Endodermal cell (in vitro differentiated cells): ENCODE measurements at regions not wholly inside any gene's neighbourhood (a gene's known extent, or its start where the extent isn't known, plus 50 kb on each side); places are given as distances from the start of the nearest gene placed in this dataset.

Source experiments
- DNase-seq: peaks from one replicate; pipeline ENCODE4 v3.0.0-alpha.2; 2017
- H3K27ac ChIP-seq: 2 replicates; pipeline ENCODE4 v1.5.1; 2013; ENCODE audit warnings: mild to moderate bottlenecking, low read depth, low read length, moderate library complexity
- H3K27me3 ChIP-seq: 2 replicates; pipeline ENCODE4 v1.6.1; 2013; ENCODE audit warnings: mild to moderate bottlenecking, low read length, moderate library complexity; ENCODE audit not compliant: insufficient read depth, control insufficient read depth, poor library complexity, severe bottlenecking
- H3K36me3 ChIP-seq: 2 replicates; pipeline ENCODE4 v1.7.0; 2013; ENCODE audit warnings: mild to moderate bottlenecking, low read length, moderate library complexity; ENCODE audit not compliant: control insufficient read depth, insufficient read depth
- H3K4me1 ChIP-seq: one replicate; pipeline ENCODE4 v1.7.0; 2013; ENCODE audit warnings: low read length; ENCODE audit not compliant: control insufficient read depth, insufficient read depth
- H3K4me3 ChIP-seq: 2 replicates; pipeline ENCODE4 v1.5.1; 2013; ENCODE audit warnings: mild to moderate bottlenecking, low read length, moderate library complexity
- H3K9ac ChIP-seq: 2 replicates; pipeline ENCODE4 v1.6.1; 2013; ENCODE audit warnings: mild to moderate bottlenecking, low read length, moderate library complexity; ENCODE audit not compliant: poor library complexity, severe bottlenecking; ENCODE audit errors: extremely low read depth
- H3K9me3 ChIP-seq: 2 replicates; pipeline ENCODE4 v1.6.1; 2013; ENCODE audit warnings: mild to moderate bottlenecking, low read length, moderate library complexity; ENCODE audit not compliant: control insufficient read depth
- H3K27ac Mint-ChIP-seq: 2 replicates; pipeline ENCODE4 v1.8.0; 2020; ENCODE audit warnings: mixed read lengths
- H3K27me3 Mint-ChIP-seq: 2 replicates; pipeline ENCODE4 v1.8.0; 2021; ENCODE audit warnings: mild to moderate bottlenecking, mixed read lengths; ENCODE audit not compliant: insufficient read depth
- H3K36me3 Mint-ChIP-seq: 2 replicates; pipeline ENCODE4 v1.8.0; 2020; ENCODE audit warnings: low read depth, mixed read lengths
- H3K4me1 Mint-ChIP-seq: 2 replicates; pipeline ENCODE4 v1.8.0; 2020; ENCODE audit warnings: mixed read lengths
- H3K4me3 Mint-ChIP-seq: 2 replicates; pipeline ENCODE4 v1.8.0; 2020; ENCODE audit warnings: mild to moderate bottlenecking, moderate library complexity, mixed read lengths
- H3K9me3 Mint-ChIP-seq: 2 replicates; pipeline ENCODE4 v1.8.0; 2020; ENCODE audit warnings: mild to moderate bottlenecking, mixed read lengths
- CTCF ChIP-seq: fragments of 200-600 bp; sonication (generic); conservative IDR thresholded peaks from 2 replicates; pipeline ENCODE4 v1.5.0; 2021; ENCODE audit warnings: antibody characterized with exemption, mild to moderate bottlenecking
- WGBS, 2 experiments: methylation state at CpG; one replicate each; pipeline versions ENCODE4 v1.1.5 to v1.1.7; 2013; ENCODE audit warnings: missing lambda C conversion rate in 2 of 2, mixed read lengths in 1 of 2; ENCODE audit not compliant: insufficient coverage in 1 of 2, insufficient read length in 1 of 2; 5-methylcytosine and 5-hydroxymethylcytosine counted together

GRCh38 chr10:111511751-111512150 is 434.9 kb downstream of the ADRA2A start:
- Histone ChIP-seq H3K27ac (no peak overlapping the region), H3K4me1 (no peaks in the 10 kb centered on the region), H3K9me3 (no peaks in the 10 kb centered on the region), H3K36me3 (no peaks in the 10 kb centered on the region), H3K4me3 (no peak overlapping the region), H3K27me3 (peaks cover 94% of the 10 kb centered on the region), H3K9ac (no peak overlapping the region)
- peaks cover 34% of the 10 kb centered on the region for H3K27me3 Mint-ChIP-seq
- peak; percentile 68 for DNase-seq
- no peak overlapping the region for H3K4me3 Mint-ChIP-seq
- H3K36me3 Mint-ChIP-seq, result no peaks in the 10 kb centered on the region
- no peak overlapping the region for H3K27ac Mint-ChIP-seq
- peak; percentile 33 for TF ChIP-seq CTCF
- H3K9me3 Mint-ChIP-seq, result no peaks in the 10 kb centered on the region
- no peaks in the 10 kb centered on the region for H3K4me1 Mint-ChIP-seq
- 98 to 100% methylated on average over 1 of the region's 1 CpG for WGBS, 2 experiments

GRCh38 chr10:111515264-111515663 is 438.4 kb downstream of the ADRA2A start:
- no peak for TF ChIP-seq CTCF
- no peak for DNase-seq
- Mint-ChIP-seq H3K36me3 (no peaks in the 10 kb centered on the region), H3K4me3 (no peak overlapping the region), H3K27me3 (peaks cover 10% of the 10 kb centered on the region), H3K9me3 (no peaks in the 10 kb centered on the region), H3K4me1 (no peaks in the 10 kb centered on the region), H3K27ac (no peak overlapping the region)
- Histone ChIP-seq H3K27ac (no peak overlapping the region), H3K4me1 (no peaks in the 10 kb centered on the region), H3K9me3 (no peaks in the 10 kb centered on the region), H3K36me3 (no peaks in the 10 kb centered on the region), H3K9ac (no peak overlapping the region), H3K4me3 (no peak overlapping the region), H3K27me3 (peaks cover 92% of the 10 kb centered on the region)
- WGBS, 2 experiments, result 87% methylated on average over 4 of the region's 4 CpGs; no CpG with 5 or more reads in 1 of the 2 experiments

GRCh38 chr10:111515706-111516105 is 438.9 kb downstream of the ADRA2A start:
- TF ChIP-seq CTCF, result no peak
- H3K27ac ChIP-seq, result no peak overlapping the region
- no peak overlapping the region for H3K4me3 ChIP-seq
- peaks cover 93% of the 10 kb centered on the region for H3K27me3 ChIP-seq
- Mint-ChIP-seq H3K27me3 (peaks cover 10% of the 10 kb centered on the region), H3K27ac (no peak overlapping the region), H3K36me3 (no peaks in the 10 kb centered on the region), H3K9me3 (no peaks in the 10 kb centered on the region), H3K4me3 (no peak overlapping the region), H3K4me1 (no peaks in the 10 kb centered on the region)
- H3K9ac ChIP-seq, result no peak overlapping the region
- H3K9me3 ChIP-seq, result no peaks in the 10 kb centered on the region
- H3K36me3 ChIP-seq, result no peaks in the 10 kb centered on the region
- DNase-seq, result no peak
- H3K4me1 ChIP-seq, result no peaks in the 10 kb centered on the region
